Stimulated activated CD4-positive, alpha-beta T cell treated with anti-CD3 and anti-CD28 coated beads, Interleukin-1b, Interleukin-23, amount 100 ng/mL, for 24 hours (primary cell): ENCODE measurements at regions not wholly inside any gene's neighbourhood (a gene's known extent, or its start where the extent isn't known, plus 50 kb on each side); places are given as distances from the start of the nearest gene placed in this dataset.

ENCODE experiments used
- DNase-seq, 4 experiments: peaks; one replicate each; pipeline ENCODE4 v3.0.0-alpha.2; 2020; ENCODE audit warnings: low read depth in 4 of 4, low spot score in 1 of 4

DNA sequence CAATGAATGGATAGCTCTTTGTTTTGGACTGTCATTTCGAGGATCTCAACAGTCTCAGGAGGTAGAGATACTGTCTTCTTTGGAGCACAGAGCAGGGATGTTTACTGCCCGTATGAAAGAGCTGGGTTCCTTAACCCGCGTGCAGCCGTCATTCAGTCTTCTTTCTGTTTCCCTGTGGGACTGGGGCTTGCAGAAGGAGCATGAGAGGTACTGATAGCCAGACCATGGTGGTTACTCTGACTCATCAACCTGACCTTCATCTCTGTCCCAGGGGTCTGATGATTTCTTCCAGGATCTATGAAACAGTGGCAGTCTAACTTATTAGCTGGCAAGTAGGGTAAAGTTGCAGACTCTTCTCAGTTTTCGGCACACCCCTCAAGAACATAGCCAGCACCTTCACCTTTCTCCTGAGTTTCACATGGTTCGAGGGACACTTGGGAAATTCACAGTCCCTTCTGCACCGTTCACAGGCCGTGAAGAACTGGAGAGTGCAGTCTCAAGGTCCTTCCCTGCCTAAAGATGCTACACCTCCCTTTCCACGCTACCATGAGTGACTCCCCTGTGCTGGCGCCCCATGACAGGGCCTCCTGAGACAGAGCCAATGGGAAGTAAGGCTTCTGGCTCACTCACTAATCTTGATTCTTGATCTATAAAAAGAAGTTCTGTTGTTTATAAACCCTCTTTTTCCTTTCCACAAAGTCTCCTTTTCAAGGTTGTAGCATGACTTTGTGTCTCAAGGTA is 226.2 kb downstream of the MC4R start:
- DNase-seq = no peak

GRCh38 chr18:60145776-60146175 is 226.8 kb downstream of the MC4R start:
- DNase-seq = no peak

DNA sequence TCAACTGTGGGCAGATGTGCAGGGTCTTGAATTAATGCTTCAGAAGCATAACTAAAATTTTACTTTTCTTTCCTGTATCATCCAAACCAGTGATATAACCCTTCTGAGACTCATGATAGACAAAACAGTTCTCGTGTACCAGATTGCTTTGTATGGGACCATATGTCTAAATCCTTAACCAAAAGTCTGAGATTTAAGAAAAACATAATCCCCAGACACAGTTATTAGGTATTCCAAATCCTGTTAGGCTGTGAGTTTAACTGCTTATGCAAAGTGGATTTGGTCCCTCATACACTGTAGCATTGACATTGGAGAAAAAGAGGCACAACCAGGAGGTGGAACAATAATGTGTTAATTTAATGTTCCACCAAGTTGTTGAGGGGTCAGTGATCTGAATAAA is 235.0 kb downstream of the PMAIP1 start:
- no peak for DNase-seq

GRCh38 chr18:60130284-60130683 is 230.5 kb downstream of the PMAIP1 start:
- DNase-seq = no peak

GRCh38 chr18:60123031-60123430 is 223.2 kb downstream of the PMAIP1 start:
- no peak for DNase-seq

DNA sequence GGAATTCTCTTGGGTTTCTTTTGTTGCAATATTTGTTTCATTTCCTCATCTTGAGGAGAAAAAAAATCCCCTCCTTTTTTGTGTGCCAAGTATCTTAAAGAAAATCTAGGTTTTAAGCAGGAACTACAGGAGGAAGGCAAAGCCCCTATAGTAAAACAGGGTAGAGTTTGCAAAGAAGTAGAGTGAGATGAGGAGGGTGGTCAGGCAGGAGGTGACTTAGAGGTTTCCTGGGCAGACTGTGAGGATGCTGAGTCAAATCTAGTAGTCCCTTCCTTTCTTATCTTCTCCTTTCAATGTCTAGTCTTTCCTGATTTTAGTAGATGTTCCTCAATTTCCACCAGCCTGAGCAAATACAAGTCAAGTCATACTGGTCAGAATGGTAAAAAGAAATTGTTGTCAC is 222.5 kb downstream of the PMAIP1 start:
- DNase-seq = no peak

- no peak for DNase-seq
Observed at GRCh38 chr18:60120231-60120750, 220.5 kb downstream of the PMAIP1 start.

DNA sequence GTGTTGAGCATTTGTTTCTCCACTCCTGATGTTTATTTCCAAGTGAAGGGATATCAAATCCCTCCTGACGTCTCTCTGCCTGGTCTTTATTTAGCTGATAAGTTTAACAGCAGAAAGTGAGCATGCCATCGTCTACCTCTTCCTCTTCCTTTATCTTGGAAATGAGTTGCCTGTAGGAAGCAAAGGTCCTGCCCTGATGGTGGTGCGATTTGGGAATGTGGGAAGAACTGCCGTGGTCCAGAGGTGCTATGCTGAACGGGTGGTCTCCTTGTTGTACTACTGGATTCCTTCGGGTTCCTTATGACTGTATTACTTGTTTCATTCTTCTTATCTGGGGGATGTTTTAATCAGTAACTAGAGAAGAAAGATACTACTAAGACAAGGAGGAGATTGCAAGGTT is 217.5 kb downstream of the PMAIP1 start:
- no peak for DNase-seq

DNA sequence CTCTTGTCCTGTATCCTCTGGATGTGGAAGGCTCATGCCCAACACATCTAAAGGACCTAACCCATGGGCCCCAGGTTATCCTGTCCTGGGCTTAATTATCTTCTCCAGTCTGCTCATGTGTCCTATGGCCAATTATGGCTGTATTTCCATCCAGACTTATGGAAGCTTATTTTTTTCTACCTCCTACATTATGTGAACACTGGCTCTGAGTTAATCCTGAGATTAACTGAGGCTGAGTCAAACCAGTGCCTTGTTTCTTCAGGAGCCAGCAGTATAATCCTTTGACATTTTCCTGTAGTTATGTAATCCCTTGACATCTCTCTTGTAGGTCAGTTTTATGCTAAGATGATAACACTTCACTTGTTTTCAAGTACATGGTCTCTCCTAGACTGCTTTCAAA is 213.6 kb downstream of the PMAIP1 start:
- DNase-seq = no peak

DNA sequence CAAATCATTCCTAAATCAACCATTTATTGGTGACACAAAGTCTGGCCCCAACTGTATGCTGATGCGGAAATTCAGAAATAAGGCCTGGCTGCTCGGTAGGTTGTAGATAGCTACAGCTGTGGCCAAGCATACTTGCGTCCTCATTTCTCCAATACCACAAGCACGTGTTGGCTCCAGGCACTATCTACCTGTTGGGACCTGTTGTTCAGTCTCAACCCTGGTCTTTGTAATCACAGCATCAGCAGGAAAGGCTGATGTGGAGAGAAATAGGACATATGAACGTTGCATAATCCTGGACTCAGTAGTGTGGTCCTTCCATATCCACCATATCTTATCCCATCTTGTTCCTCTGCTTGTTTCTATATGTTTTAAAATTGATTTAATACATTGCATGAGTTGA is 212.6 kb downstream of the PMAIP1 start:
- DNase-seq = no peak

- DNase-seq = no peak
Observed at GRCh38 chr18:60111525-60111924, 211.7 kb downstream of the PMAIP1 start.

- DNase-seq = no peak
Observed at GRCh38 chr18:60110836-60111235, 211.0 kb downstream of the PMAIP1 start.

- DNase-seq = no peak
Observed at GRCh38 chr18:60100778-60101177, 201.0 kb downstream of the PMAIP1 start.

- no peak for DNase-seq
Observed at GRCh38 chr18:60099709-60100108, 199.9 kb downstream of the PMAIP1 start.

GRCh38 chr18:60096428-60096827 is 196.6 kb downstream of the PMAIP1 start:
- DNase-seq = no peak

- no peak for DNase-seq
Observed at GRCh38 chr18:60092073-60092472, 192.3 kb downstream of the PMAIP1 start.

DNA sequence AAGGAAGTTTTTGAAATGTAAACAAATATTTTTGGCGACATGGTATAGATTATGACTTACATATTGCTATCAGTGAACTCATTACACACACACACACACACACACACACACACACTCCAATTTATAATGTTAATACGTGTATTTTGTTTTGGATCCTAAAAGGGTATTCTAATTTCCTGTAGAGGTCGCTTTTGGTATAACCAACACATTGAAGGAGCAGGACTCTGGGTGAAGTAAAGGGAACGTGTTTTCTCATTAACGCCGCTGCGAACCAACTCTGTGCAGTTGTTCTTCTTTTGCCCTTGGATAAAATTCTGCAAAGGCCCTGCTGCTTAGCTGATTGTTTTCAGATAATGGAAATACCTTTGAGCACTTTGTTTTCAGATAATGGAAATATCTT is 190.4 kb downstream of the PMAIP1 start:
- no peak for DNase-seq

GRCh38 chr18:60082790-60083189 is 183.0 kb downstream of the PMAIP1 start:
- DNase-seq = no peak

- no peak for DNase-seq
Observed at GRCh38 chr18:60082282-60082681, 182.5 kb downstream of the PMAIP1 start.

- no peak for DNase-seq
Observed at GRCh38 chr18:60075477-60075876, 175.7 kb downstream of the PMAIP1 start.

GRCh38 chr18:60070631-60071030 is 170.8 kb downstream of the PMAIP1 start:
- no peak for DNase-seq

DNA sequence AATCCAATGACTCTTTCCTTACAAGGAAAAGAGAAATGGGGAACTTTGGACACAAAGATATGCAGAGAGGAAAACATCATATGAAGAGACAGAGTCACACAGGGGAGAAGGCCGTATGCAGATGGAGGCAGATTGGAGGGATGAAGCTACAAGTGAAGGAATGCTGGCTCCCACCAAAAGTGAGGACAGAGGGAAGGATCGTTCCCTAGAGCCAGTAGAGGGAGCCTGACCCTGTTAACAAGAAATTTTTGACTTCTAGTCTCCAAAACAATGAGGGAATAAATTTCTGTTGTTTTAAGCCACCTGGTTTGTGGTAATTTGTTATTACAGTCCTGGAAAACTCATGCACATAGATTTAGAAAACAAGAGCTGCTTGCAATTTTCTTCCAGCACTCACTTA is 169.3 kb downstream of the PMAIP1 start:
- no peak for DNase-seq
